GM23338 (cell line): ENCODE measurements at regions not wholly inside any gene's neighbourhood (a gene's known extent, or its start where the extent isn't known, plus 50 kb on each side); places are given as distances from the start of the nearest gene placed in this dataset.
"Not testable (repeated sequence)": the region's sequence is repeated elsewhere in the genome, so short reads cannot be mapped to it uniquely, and the experiment has no call there.

ENCODE experiments used
- ATAC-seq: fragments of 200-7000 bp; cut with Tn5 transposase; 3 replicates; pipeline ENCODE4 v1.9.1; 2020
- DNase-seq: peaks from one replicate; pipeline ENCODE4 v3.0.0-alpha.2; 2015; ENCODE audit warnings: low spot score
- H2AFZ ChIP-seq: fragments of 200-600 bp; sonication (generic); 2 replicates; pipeline ENCODE4 v1.8.0; 2016; ENCODE audit warnings: antibody characterized with exemption, mild to moderate bottlenecking, moderate library complexity
- H3F3A ChIP-seq: fragments of 200-600 bp; sonication (generic); replicated peaks from 2 replicates; pipeline ENCODE4 v1.8.0; 2017; ENCODE audit warnings: antibody characterized with exemption, mixed run types, low read depth
- H3K27ac ChIP-seq: fragments of 200-600 bp; sonication (generic); 2 replicates; pipeline ENCODE4 v1.6.1; 2016; ENCODE audit warnings: low read depth
- H3K27me3 ChIP-seq: fragments of 200-600 bp; sonication (generic); 2 replicates; pipeline ENCODE4 v1.8.0; 2016; ENCODE audit warnings: mild to moderate bottlenecking, mixed run types, moderate library complexity; ENCODE audit not compliant: insufficient read depth
- H3K36me3 ChIP-seq: fragments of 200-600 bp; sonication (generic); 2 replicates; pipeline ENCODE4 v1.8.0; 2016; ENCODE audit warnings: mild to moderate bottlenecking; ENCODE audit not compliant: insufficient read depth
- H3K4me1 ChIP-seq: fragments of 200-600 bp; sonication (generic); 2 replicates; pipeline ENCODE4 v1.8.0; 2016; ENCODE audit warnings: mild to moderate bottlenecking, moderate library complexity; ENCODE audit not compliant: insufficient read depth
- H3K4me2 ChIP-seq: fragments of 200-600 bp; sonication (generic); 2 replicates; pipeline ENCODE4 v1.7.1; 2017; ENCODE audit warnings: mixed run types
- H3K4me3 ChIP-seq: fragments of 200-600 bp; sonication (generic); 2 replicates; pipeline ENCODE4 v1.6.1; 2016; ENCODE audit warnings: mixed run types
- H3K79me2 ChIP-seq: fragments of 200-600 bp; sonication (generic); replicated peaks from 2 replicates; pipeline ENCODE4 v1.8.0; 2017; ENCODE audit warnings: mild to moderate bottlenecking; ENCODE audit not compliant: insufficient read depth
- H3K9me2 ChIP-seq: fragments of 200-600 bp; sonication (generic); 2 replicates; pipeline ENCODE4 v1.8.0; 2017; ENCODE audit not compliant: insufficient read depth
- H4K20me1 ChIP-seq: fragments of 200-600 bp; sonication (generic); replicated peaks from 2 replicates; pipeline ENCODE4 v1.8.0; 2017; ENCODE audit warnings: mild to moderate bottlenecking; ENCODE audit not compliant: insufficient read depth
- H3K27ac Mint-ChIP-seq: 2 replicates; pipeline ENCODE4 v1.8.0; 2020; ENCODE audit warnings: inconsistent platforms, mild to moderate bottlenecking, moderate library complexity, mixed read lengths
- H3K27me3 Mint-ChIP-seq: 3 replicates; pipeline ENCODE4 v1.8.0; 2022; ENCODE audit warnings: low read depth, mild to moderate bottlenecking, moderate library complexity, mixed read lengths, inconsistent platforms; ENCODE audit not compliant: insufficient read depth, poor library complexity
- H3K36me3 Mint-ChIP-seq: 3 replicates; pipeline ENCODE4 v1.8.0; 2021; ENCODE audit warnings: low read depth, mild to moderate bottlenecking, inconsistent platforms, moderate library complexity, mixed read lengths
- H3K4me1 Mint-ChIP-seq: 3 replicates; pipeline ENCODE4 v1.8.0; 2020; ENCODE audit warnings: mild to moderate bottlenecking, inconsistent platforms, mixed read lengths
- H3K4me3 Mint-ChIP-seq: 3 replicates; pipeline ENCODE4 v1.8.0; 2021; ENCODE audit warnings: moderate library complexity, mild to moderate bottlenecking, inconsistent platforms, mixed read lengths
- H3K9me3 Mint-ChIP-seq: 3 replicates; pipeline ENCODE4 v1.8.0; 2020; ENCODE audit warnings: moderate library complexity, mild to moderate bottlenecking, inconsistent platforms, mixed read lengths
- CTCF ChIP-seq, 2 experiments: fragments of 200-600 bp in 1 of 2; sonication (generic) in 1 of 2; conservative IDR thresholded peaks; 2 replicates each; pipeline versions ENCODE4 v1.5.1 to v1.6.1; 2016 to 2017; ENCODE audit warnings: antibody characterized with exemption in 2 of 2, low read depth in 2 of 2, mild to moderate bottlenecking in 2 of 2, moderate library complexity in 1 of 2
- POLR2AphosphoS5 ChIP-seq: IDR thresholded peaks from 2 replicates; pipeline ENCODE4 v1.6.1; 2016; ENCODE audit warnings: antibody characterized with exemption, low read depth
- ZNF114 ChIP-seq: fragments of 250-450 bp; sonication (Bioruptor Pico); IDR thresholded peaks from 2 replicates; pipeline ENCODE4 v1.5.0; 2020; ENCODE audit warnings: mild to moderate bottlenecking, moderate library complexity
- ZNF462 ChIP-seq: fragments of 250-450 bp; sonication (Bioruptor Pico); IDR thresholded peaks from 2 replicates; pipeline ENCODE4 v1.5.0; 2020; ENCODE audit warnings: mild to moderate bottlenecking, moderate library complexity

GRCh38 chr3:137150825-137151224 is 193.0 kb downstream of the IL20RB start (continued):
- TF ChIP-seq ZNF462 (CRISPR knock-in tag) (no peak), ZNF114 (no peak), POLR2AphosphoS5 (no peak)

GRCh38 chr3:137153046-137153445 is 195.3 kb downstream of the IL20RB start:
- H3K4me2 ChIP-seq, H3K4me1 ChIP-seq, H2AFZ ChIP-seq, H3K27ac Mint-ChIP-seq, H3K4me3 ChIP-seq, H3K27me3 ChIP-seq, H4K20me1 ChIP-seq, H3K36me3 Mint-ChIP-seq, H3K4me3 Mint-ChIP-seq, H3K27me3 Mint-ChIP-seq, H3K36me3 ChIP-seq, H3K27ac ChIP-seq, H3K9me2 ChIP-seq, H3K9me3 Mint-ChIP-seq, H3F3A ChIP-seq, H3K79me2 ChIP-seq: not testable (repeated sequence)
- ATAC-seq (peak; percentile 71; the same call in 2 of the 3 replicates), DNase-seq (peak; percentile 44)
- TF ChIP-seq CTCF (conservative IDR thresholded peaks at IDR 0.05; ENCODE audit: low read depth in 2 of 2): peak; percentile 19 to 31; a peak in 2 of 4 replicates
- H3K4me1 Mint-ChIP-seq: peaks cover 20% of the 10 kb centered on the region
